Ishikawa (cell line): ENCODE measurements at regions not wholly inside any gene's neighbourhood (a gene's known extent, or its start where the extent isn't known, plus 50 kb on each side); places are given as distances from the start of the nearest gene placed in this dataset.

Experiments
- CEBPB ChIP-seq: IDR thresholded peaks from 2 replicates; pipeline ENCODE4 v1.6.1; 2012
- CREB1 ChIP-seq: IDR thresholded peaks from 2 replicates; pipeline ENCODE4 v1.6.1; 2012; ENCODE audit warnings: low read depth
- EGR1 ChIP-seq: IDR thresholded peaks from 2 replicates; pipeline ENCODE4 v1.6.1; 2012
- EP300 ChIP-seq: IDR thresholded peaks from 2 replicates; pipeline ENCODE4 v1.6.1; 2012; ENCODE audit warnings: borderline replicate concordance
- FOXM1 ChIP-seq: IDR thresholded peaks from 2 replicates; pipeline ENCODE4 v1.6.1; 2012; ENCODE audit warnings: low read depth, borderline replicate concordance
- MAX ChIP-seq: IDR thresholded peaks from 2 replicates; pipeline ENCODE4 v1.6.1; 2012
- NFIC ChIP-seq: IDR thresholded peaks from 2 replicates; pipeline ENCODE4 v1.6.1; 2012
- RAD21 ChIP-seq: IDR thresholded peaks from 2 replicates; pipeline ENCODE4 v1.6.1; 2012; ENCODE audit warnings: low read depth
- REST ChIP-seq: IDR thresholded peaks from 2 replicates; pipeline ENCODE4 v1.6.1; 2012; ENCODE audit warnings: low read depth, mild to moderate bottlenecking
- TAF1 ChIP-seq: IDR thresholded peaks from 2 replicates; pipeline ENCODE4 v1.6.1; 2012; ENCODE audit warnings: low read depth, mild to moderate bottlenecking
- TCF12 ChIP-seq: IDR thresholded peaks from 2 replicates; pipeline ENCODE4 v1.6.1; 2012; ENCODE audit warnings: low read depth
- TEAD4 ChIP-seq: IDR thresholded peaks from 2 replicates; pipeline ENCODE4 v1.6.1; 2012
- USF1 ChIP-seq: IDR thresholded peaks from 2 replicates; pipeline ENCODE4 v1.6.1; 2012
- YY1 ChIP-seq: IDR thresholded peaks from 2 replicates; pipeline ENCODE4 v1.6.1; 2012; ENCODE audit warnings: low read depth
- ZBTB7A ChIP-seq: IDR thresholded peaks from 2 replicates; pipeline ENCODE4 v1.6.1; 2012; ENCODE audit warnings: low read depth

- TF ChIP-seq YY1, result no peak
- TF ChIP-seq TCF12, result no peak
- TF ChIP-seq RAD21, result no peak
- no peak for TF ChIP-seq EP300
- TF ChIP-seq EGR1, result no peak
Observed at GRCh38 chr6:40904583-40905194, 134.3 kb downstream of the UNC5CL start.

GRCh38 chr6:40903456-40903855, 135.6 kb downstream of the UNC5CL start:
- TF ChIP-seq EP300 (no peak), TEAD4 (no peak), USF1 (no peak), EGR1 (no peak), CREB1 (no peak), NFIC (no peak), TCF12 (no peak), RAD21 (no peak), CEBPB (no peak), ZBTB7A (no peak), YY1 (no peak), FOXM1 (no peak), TAF1 (no peak), MAX (no peak), REST (no peak)

GRCh38 chr6:40901322-40902055, 137.5 kb downstream of the UNC5CL start:
- TF ChIP-seq TAF1, result no peak

GRCh38 chr6:40900791-40901190, 138.2 kb downstream of the UNC5CL start:
- TF ChIP-seq CREB1 (no peak), NFIC (no peak), EP300 (no peak), EGR1 (no peak), RAD21 (no peak), ZBTB7A (no peak), CEBPB (no peak), TEAD4 (no peak), REST (no peak), TAF1 (no peak)

GRCh38 chr6:40899684-40900155, 139.3 kb downstream of the UNC5CL start:
- no peak for TF ChIP-seq TCF12
- TF ChIP-seq EP300, result no peak
- no peak for TF ChIP-seq ZBTB7A
- no peak for TF ChIP-seq NFIC

- TF ChIP-seq EP300, result no peak
- TF ChIP-seq CREB1, result no peak
- TF ChIP-seq TAF1, result no peak
- TF ChIP-seq ZBTB7A, result no peak
- TF ChIP-seq YY1, result no peak
- TF ChIP-seq CEBPB, result no peak
- no peak for TF ChIP-seq MAX
- TF ChIP-seq NFIC, result no peak
- no peak for TF ChIP-seq TCF12
- TF ChIP-seq USF1, result no peak
- no peak for TF ChIP-seq RAD21
- TF ChIP-seq REST, result no peak
- TF ChIP-seq EGR1, result no peak
- TF ChIP-seq TEAD4, result no peak
- TF ChIP-seq FOXM1, result no peak
Observed at GRCh38 chr6:40898073-40898472, 140.9 kb downstream of the UNC5CL start.
